H9 (cell line): ENCODE measurements at regions not wholly inside any gene's neighbourhood (a gene's known extent, or its start where the extent isn't known, plus 50 kb on each side); places are given as distances from the start of the nearest gene placed in this dataset.

Source experiments
- DNase-seq: peaks from one replicate; pipeline ENCODE4 v3.0.0-alpha.2; 2017
- H2AFZ ChIP-seq: one replicate; pipeline ENCODE4 v1.6.1; 2013; ENCODE audit warnings: mild to moderate bottlenecking, low read length, control low read depth, moderate library complexity
- H2AK5ac ChIP-seq: 2 replicates; pipeline ENCODE4 v1.6.1; 2013; ENCODE audit warnings: low read length, control low read depth, mixed read lengths; ENCODE audit not compliant: insufficient read length
- H2BK120ac ChIP-seq: one replicate; pipeline ENCODE4 v1.6.1; 2013; ENCODE audit warnings: low read depth, mild to moderate bottlenecking, low read length, control low read depth, inconsistent platforms; ENCODE audit not compliant: poor library complexity, severe bottlenecking
- H2BK12ac ChIP-seq: 2 replicates; pipeline ENCODE4 v1.6.1; 2013; ENCODE audit warnings: low read length, control low read depth, mixed read lengths, low read depth; ENCODE audit not compliant: insufficient read length
- H2BK15ac ChIP-seq: 2 replicates; pipeline ENCODE4 v1.6.1; 2013; ENCODE audit warnings: low read depth, low read length, control low read depth
- H2BK20ac ChIP-seq: one replicate; pipeline ENCODE4 v1.6.1; 2013; ENCODE audit warnings: low read depth, mild to moderate bottlenecking, low read length, control low read depth, inconsistent platforms; ENCODE audit not compliant: poor library complexity, severe bottlenecking
- H2BK5ac ChIP-seq: 2 replicates; pipeline ENCODE4 v1.6.1; 2013; ENCODE audit warnings: low read length, control low read depth, mixed read lengths; ENCODE audit not compliant: insufficient read length
- H3K14ac ChIP-seq: 2 replicates; pipeline ENCODE4 v1.6.1; 2013; ENCODE audit warnings: low read length, control low read depth; ENCODE audit not compliant: insufficient read depth
- H3K18ac ChIP-seq: 2 replicates; pipeline ENCODE4 v1.6.1; 2013; ENCODE audit warnings: low read depth, mild to moderate bottlenecking, mixed read lengths, low read length, control low read depth; ENCODE audit not compliant: insufficient read length
- H3K23ac ChIP-seq: 2 replicates; pipeline ENCODE4 v1.6.1; 2013; ENCODE audit warnings: low read length, control low read depth, mixed read lengths, low read depth; ENCODE audit not compliant: insufficient read length
- H3K23me2 ChIP-seq: 2 replicates; pipeline ENCODE4 v1.6.1; 2013; ENCODE audit warnings: low read depth, mild to moderate bottlenecking, mixed read lengths, low read length, control low read depth; ENCODE audit not compliant: insufficient read length, poor library complexity, severe bottlenecking
- H3K27ac ChIP-seq: 2 replicates; pipeline ENCODE4 v1.5.1; 2013; ENCODE audit warnings: low read length, control low read depth, mixed read lengths, low read depth; ENCODE audit not compliant: insufficient read length
- H3K27me3 ChIP-seq: 2 replicates; pipeline ENCODE4 v1.6.1; 2013; ENCODE audit warnings: low read length, control low read depth, inconsistent platforms; ENCODE audit not compliant: insufficient read depth
- H3K4ac ChIP-seq: 2 replicates; pipeline ENCODE4 v1.6.1; 2013; ENCODE audit warnings: low read depth, mild to moderate bottlenecking, control low read depth, inconsistent platforms, low read length, moderate library complexity
- H3K4me1 ChIP-seq: 2 replicates; pipeline ENCODE4 v1.6.1; 2013; ENCODE audit warnings: low read length, control low read depth, inconsistent platforms; ENCODE audit not compliant: insufficient read depth
- H3K4me2 ChIP-seq: 2 replicates; pipeline ENCODE4 v1.6.1; 2013; ENCODE audit warnings: low read length, control low read depth, mixed read lengths; ENCODE audit not compliant: insufficient read length, insufficient read depth
- H3K56ac ChIP-seq: 2 replicates; pipeline ENCODE4 v1.6.1; 2013; ENCODE audit warnings: low read depth, mild to moderate bottlenecking, mixed read lengths, low read length, control low read depth; ENCODE audit not compliant: insufficient read length
- H3K79me1 ChIP-seq: 2 replicates; pipeline ENCODE4 v1.6.1; 2013; ENCODE audit warnings: low read depth, mild to moderate bottlenecking, moderate library complexity, low read length, control low read depth, inconsistent platforms; ENCODE audit not compliant: insufficient read depth, poor library complexity, severe bottlenecking
- H3K79me2 ChIP-seq: 2 replicates; pipeline ENCODE4 v1.6.1; 2013; ENCODE audit warnings: low read length, control low read depth, inconsistent platforms; ENCODE audit not compliant: insufficient read depth
- H3K9ac ChIP-seq: 2 replicates; pipeline ENCODE4 v1.6.1; 2013; ENCODE audit warnings: low read length, control low read depth, mixed read lengths; ENCODE audit not compliant: insufficient read length; ENCODE audit errors: extremely low read depth
- H3K9me3 ChIP-seq: one replicate; pipeline ENCODE4 v1.6.1; 2013; ENCODE audit warnings: low read depth, low read length, inconsistent platforms; ENCODE audit not compliant: control insufficient read depth
- H3T11ph ChIP-seq: one replicate; pipeline ENCODE4 v1.6.1; 2013; ENCODE audit warnings: mild to moderate bottlenecking, low read length, control low read depth, inconsistent platforms
- H4K20me1 ChIP-seq: one replicate; pipeline ENCODE4 v1.6.1; 2013; ENCODE audit not compliant: control insufficient read depth, insufficient read length, insufficient read depth
- H4K5ac ChIP-seq: 2 replicates; pipeline ENCODE4 v1.6.1; 2013; ENCODE audit warnings: low read depth, mild to moderate bottlenecking, mixed read lengths, low read length, control low read depth; ENCODE audit not compliant: insufficient read length
- H4K8ac ChIP-seq: replicated peaks from 2 replicates; pipeline ENCODE4 v1.6.1; 2013; ENCODE audit warnings: low read length, control low read depth, mixed read lengths, low read depth; ENCODE audit not compliant: insufficient read length
- H4K91ac ChIP-seq: 2 replicates; pipeline ENCODE4 v1.6.1; 2013; ENCODE audit warnings: low read depth, mild to moderate bottlenecking, moderate library complexity, mixed read lengths, low read length, control low read depth; ENCODE audit not compliant: insufficient read length
- H3K27ac Mint-ChIP-seq, 3 experiments: 2 replicates in 2 of 3; 3 replicates in 1 of 3; pipeline ENCODE4 v1.8.0; 2020 to 2021; ENCODE audit warnings: mixed read lengths in 3 of 3, mild to moderate bottlenecking in 1 of 3, moderate library complexity in 1 of 3
- H3K27me3 Mint-ChIP-seq: 2 replicates; pipeline ENCODE4 v1.8.0; 2021; ENCODE audit warnings: low read depth, mild to moderate bottlenecking, moderate library complexity, mixed read lengths
- H3K36me3 Mint-ChIP-seq, 3 experiments: 2 replicates in 2 of 3; 3 replicates in 1 of 3; pipeline ENCODE4 v1.8.0; 2020 to 2021; ENCODE audit warnings: low read depth in 3 of 3, mixed read lengths in 3 of 3; ENCODE audit not compliant: insufficient read depth in 1 of 3
- H3K4me1 Mint-ChIP-seq, 2 experiments: 2 replicates each; pipeline ENCODE4 v1.8.0; 2020; ENCODE audit warnings: mixed read lengths in 2 of 2
- H3K4me3 Mint-ChIP-seq, 2 experiments: 2 replicates in 1 of 2; 3 replicates in 1 of 2; pipeline ENCODE4 v1.8.0; 2020 to 2021; ENCODE audit warnings: mild to moderate bottlenecking in 2 of 2, mixed read lengths in 2 of 2, moderate library complexity in 1 of 2
- H3K9me3 Mint-ChIP-seq, 2 experiments: 2 replicates in 1 of 2; 3 replicates in 1 of 2; pipeline ENCODE4 v1.8.0; 2020; ENCODE audit warnings: mild to moderate bottlenecking in 2 of 2, mixed read lengths in 2 of 2, moderate library complexity in 1 of 2
- CTCF ChIP-seq: fragments of 200-600 bp; sonication (generic); conservative IDR thresholded peaks from 3 replicates; pipeline ENCODE4 v1.8.0; 2021; ENCODE audit warnings: antibody characterized with exemption, mild to moderate bottlenecking
- WGBS: extraction: QIAGEN DNeasy Blood & Tissue Kit; methylation state at CpG from one replicate; pipeline ENCODE4 v1.1.7; 2013; ENCODE audit warnings: missing lambda C conversion rate, low lambda C conversion rate, mixed read lengths; ENCODE audit not compliant: insufficient read length; ENCODE audit errors: extremely low coverage; 5-methylcytosine and 5-hydroxymethylcytosine counted together

- H2BK5ac ChIP-seq = no peak overlapping the region
- H3K36me3 Mint-ChIP-seq = no peaks in the 10 kb centered on the region
Observed at GRCh38 chr1:80767711-80768110, 1033.0 kb upstream of the ADGRL2 start.

More at GRCh38 chr1:80767711-80768110, 1033.0 kb upstream of the ADGRL2 start:
- Histone ChIP-seq H3K27ac (no peak overlapping the region), H3K9me3 (no peaks in the 10 kb centered on the region), H2AK5ac (no peak overlapping the region), H2AFZ (no peak overlapping the region), H3K79me1 (no peaks in the 10 kb centered on the region), H2BK15ac (no peak overlapping the region), H2BK120ac (no peak overlapping the region), H3K4ac (no peak overlapping the region), H3K23ac (no peak overlapping the region), H3T11ph (no peak overlapping the region), H3K79me2 (no peaks in the 10 kb centered on the region), H4K20me1 (no peaks in the 10 kb centered on the region), H3K23me2 (no peaks in the 10 kb centered on the region), H4K5ac (no peak overlapping the region), H3K4me2 (no peak overlapping the region), H3K56ac (no peak overlapping the region), H2BK12ac (no peak overlapping the region), H4K91ac (no peak overlapping the region), H2BK20ac (no peak overlapping the region), H3K18ac (no peak overlapping the region), H3K14ac (no peak overlapping the region), H4K8ac (no peak overlapping the region), H3K9ac (no peak overlapping the region), H3K27me3 (no peaks in the 10 kb centered on the region), H3K4me1 (no peaks in the 10 kb centered on the region)
- no peak overlapping the region for H3K4me3 Mint-ChIP-seq
- peaks cover 9 to 21% of the 10 kb centered on the region in 2 experiments for H3K4me1 Mint-ChIP-seq
- no peak for TF ChIP-seq CTCF
- no peak overlapping the region for H3K27ac Mint-ChIP-seq
- no peaks in the 10 kb centered on the region for H3K27me3 Mint-ChIP-seq
- no peaks in the 10 kb centered on the region for H3K9me3 Mint-ChIP-seq
- no CpG with 5 or more reads among the region's 2 CpGs for WGBS
- DNase-seq = no peak
